ENCODE measurements at regions not wholly inside any gene's neighbourhood (a gene's known extent, or its start where the extent isn't known, plus 50 kb on each side); places are given as distances from the start of the nearest gene placed in this dataset.

GRCh38 chr3:117130222-117130621, 420.6 kb downstream of the TUSC7 start:
- no peak for TF ChIP-seq CTCF (IDR thresholded peaks at IDR 0.05; ENCODE audit: low read depth, low read length)
- Histone ChIP-seq H3K9me3 (ENCODE audit: low read depth) (no peaks in the 10 kb centered on the region), H3K4me1 (ENCODE audit: low read depth) (no peaks in the 10 kb centered on the region), H3K36me3 (no peaks in the 10 kb centered on the region), H3K27ac (no peak overlapping the region), H3K4me3 (no peak overlapping the region), H3K27me3 (no peaks in the 10 kb centered on the region)
- DNase-seq (ENCODE audit: low read depth in 1 of 2, low spot score in 1 of 2): no peak

- Histone ChIP-seq H3K36me3 (no peaks in the 10 kb centered on the region), H3K4me3 (no peak overlapping the region), H3K9me3 (ENCODE audit: low read depth) (no peaks in the 10 kb centered on the region), H3K4me1 (ENCODE audit: low read depth) (peaks cover 7% of the 10 kb centered on the region), H3K27me3 (no peaks in the 10 kb centered on the region), H3K27ac (no peak overlapping the region)
- DNase-seq (ENCODE audit: low read depth in 1 of 2, low spot score in 1 of 2): no peak
- TF ChIP-seq CTCF (IDR thresholded peaks at IDR 0.05; ENCODE audit: low read depth, low read length): no peak
These were observed 421.7 kb downstream of the TUSC7 start for GRCh38 chr3:117131259-117131658.

GRCh38 chr3:117133066-117133465, 423.5 kb downstream of the TUSC7 start:
- DNase-seq (ENCODE audit: low read depth in 1 of 2, low spot score in 1 of 2): no peak
- peaks cover 7% of the 10 kb centered on the region for H3K4me1 ChIP-seq (ENCODE audit: low read depth)
- no peak overlapping the region for H3K4me3 ChIP-seq

GRCh38 chr3:117135207-117135606, 425.6 kb downstream of the TUSC7 start:
- H3K4me3 ChIP-seq: no peak overlapping the region
- H3K4me1 ChIP-seq (ENCODE audit: low read depth): peaks cover 7% of the 10 kb centered on the region
- no peak overlapping the region for H3K27ac ChIP-seq
- no peak for DNase-seq (ENCODE audit: low read depth in 1 of 2, low spot score in 1 of 2)
- no peaks in the 10 kb centered on the region for H3K36me3 ChIP-seq
- H3K9me3 ChIP-seq (ENCODE audit: low read depth): no peaks in the 10 kb centered on the region
- TF ChIP-seq CTCF (IDR thresholded peaks at IDR 0.05; ENCODE audit: low read depth, low read length): no peak
- no peaks in the 10 kb centered on the region for H3K27me3 ChIP-seq

More at GRCh38 chr3:117133066-117133465, 423.5 kb downstream of the TUSC7 start:
- Histone ChIP-seq H3K9me3 (ENCODE audit: low read depth) (no peaks in the 10 kb centered on the region), H3K27me3 (no peaks in the 10 kb centered on the region), H3K27ac (no peak overlapping the region), H3K36me3 (no peaks in the 10 kb centered on the region)
- TF ChIP-seq CTCF (IDR thresholded peaks at IDR 0.05; ENCODE audit: low read depth, low read length): no peak

- TF ChIP-seq CTCF (IDR thresholded peaks at IDR 0.05; ENCODE audit: low read depth, low read length): no peak
- no peak overlapping the region for H3K27ac ChIP-seq
- no peak for DNase-seq (ENCODE audit: low read depth in 1 of 2, low spot score in 1 of 2)
These were observed 426.4 kb downstream of the TUSC7 start for GRCh38 chr3:117136003-117136402.

GRCh38 chr3:117137065-117137464, 427.5 kb downstream of the TUSC7 start:
- H3K4me3 ChIP-seq: no peak overlapping the region
- peaks cover 7% of the 10 kb centered on the region for H3K4me1 ChIP-seq (ENCODE audit: low read depth)
- no peaks in the 10 kb centered on the region for H3K27me3 ChIP-seq
- no peaks in the 10 kb centered on the region for H3K36me3 ChIP-seq
- no peaks in the 10 kb centered on the region for H3K9me3 ChIP-seq (ENCODE audit: low read depth)
- no peak overlapping the region for H3K27ac ChIP-seq
- DNase-seq (ENCODE audit: low read depth in 1 of 2, low spot score in 1 of 2): no peak
- TF ChIP-seq CTCF (IDR thresholded peaks at IDR 0.05; ENCODE audit: low read depth, low read length): no peak

More at GRCh38 chr3:117136003-117136402, 426.4 kb downstream of the TUSC7 start:
- no peaks in the 10 kb centered on the region for H3K27me3 ChIP-seq
- H3K4me3 ChIP-seq: no peak overlapping the region
- H3K4me1 ChIP-seq (ENCODE audit: low read depth): peaks cover 7% of the 10 kb centered on the region
- no peaks in the 10 kb centered on the region for H3K9me3 ChIP-seq (ENCODE audit: low read depth)
- no peaks in the 10 kb centered on the region for H3K36me3 ChIP-seq

All from cardiac muscle cell (in vitro differentiated cells and primary cell).